IPS DF 4.7 (cell line): ENCODE measurements at regions not wholly inside any gene's neighbourhood (a gene's known extent, or its start where the extent isn't known, plus 50 kb on each side); places are given as distances from the start of the nearest gene placed in this dataset.
"Not testable (repeated sequence)": the region's sequence is repeated elsewhere in the genome, so short reads cannot be mapped to it uniquely, and the experiment has no call there.

Experiments
- DNase-seq: peaks from one replicate; pipeline ENCODE4 v3.0.0-alpha.2; 2013; ENCODE audit warnings: low spot score; ENCODE audit errors: extremely low read depth

DNA sequence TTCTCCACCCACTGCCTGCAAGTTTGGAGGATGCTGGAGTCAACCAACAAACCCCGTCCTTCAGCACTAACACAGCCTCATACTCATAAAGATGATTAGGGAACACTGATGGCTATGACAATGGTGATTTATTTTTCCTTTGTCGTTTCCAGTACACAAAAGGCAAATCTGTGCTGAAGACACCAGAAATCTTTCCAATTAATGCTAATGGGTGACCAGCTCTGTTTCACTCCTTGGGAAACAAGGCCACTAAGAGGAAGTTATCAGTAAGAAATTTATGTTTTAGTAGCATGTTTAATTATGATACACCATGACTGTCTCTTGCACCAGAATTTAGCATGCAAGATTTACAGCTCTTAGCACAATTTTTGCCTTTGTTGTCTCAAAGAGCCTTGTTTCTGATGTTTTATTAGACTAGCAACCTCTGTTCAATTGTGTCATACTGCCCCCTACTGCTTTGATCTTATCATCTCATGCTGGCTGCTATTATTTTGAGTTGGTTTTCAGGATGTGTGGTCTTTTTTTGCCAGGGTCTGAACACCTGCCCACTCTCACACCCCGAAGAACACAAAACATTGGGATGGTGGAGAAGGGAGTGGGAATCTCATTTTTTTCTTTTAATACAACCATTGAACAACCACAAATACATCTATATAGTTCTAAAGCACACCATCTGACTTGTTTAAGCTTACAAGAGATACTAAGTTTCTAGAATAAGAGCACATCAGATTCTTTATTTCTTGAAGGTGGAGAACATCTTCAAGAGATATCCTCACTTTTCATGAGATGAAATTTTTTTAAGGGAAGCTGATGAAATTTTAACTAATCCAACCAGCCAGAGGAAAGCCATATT lies 160.9 kb downstream of the SPTSSA start:
- DNase-seq = peak; percentile 25

GRCh38 chr14:34300330-34300729 lies 161.7 kb downstream of the SPTSSA start:
- DNase-seq = no peak

DNA sequence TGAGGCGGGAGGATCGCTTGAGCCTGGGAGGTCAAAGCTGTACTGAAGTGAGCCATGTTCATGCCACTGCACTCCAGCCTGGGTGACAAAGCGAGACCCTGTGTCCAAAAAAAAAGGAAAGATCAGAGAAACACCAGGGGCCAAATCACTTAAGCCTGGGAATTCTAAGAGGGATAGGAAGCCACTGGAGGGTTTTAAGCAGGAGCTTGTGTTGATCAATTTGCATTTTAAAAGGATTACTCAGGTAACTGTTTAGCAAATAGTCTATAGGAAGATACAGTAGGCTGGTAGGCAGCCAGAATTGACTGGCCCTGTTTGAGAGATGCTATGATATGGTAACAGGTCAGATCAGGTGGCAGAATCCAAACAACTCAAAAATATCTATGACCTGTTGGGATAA lies 162.7 kb downstream of the SPTSSA start:
- no peak for DNase-seq

- no peak for DNase-seq
Measured at GRCh38 chr14:34297786-34298520, 164.1 kb downstream of the SPTSSA start.

- DNase-seq = no peak
Measured at GRCh38 chr14:34283590-34283989, 178.4 kb downstream of the SPTSSA start.

- no peak for DNase-seq
Measured at GRCh38 chr14:34277191-34277590, 184.8 kb downstream of the SPTSSA start.

DNA sequence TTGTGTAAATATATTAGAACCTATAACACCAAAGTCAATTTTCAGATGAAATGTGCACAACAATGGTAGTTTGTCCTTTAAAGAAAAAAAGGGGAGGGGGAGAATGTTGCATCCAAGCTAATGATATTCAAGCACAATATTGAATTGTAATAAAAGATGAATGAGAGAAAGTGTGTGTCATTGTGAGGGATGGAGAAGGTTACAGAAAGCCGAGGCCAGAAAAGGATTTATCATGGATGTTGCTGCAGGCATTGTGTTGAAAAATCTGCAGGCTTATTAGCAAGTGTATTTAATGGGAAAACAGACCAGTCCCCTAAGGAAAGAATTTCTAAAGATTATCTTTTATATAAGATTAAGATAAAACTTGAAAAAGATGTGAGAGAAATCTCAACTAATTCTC lies 186.5 kb downstream of the SPTSSA start:
- DNase-seq = no peak

- no peak for DNase-seq
Measured at GRCh38 chr14:34275078-34275477, 187.0 kb downstream of the SPTSSA start.

- DNase-seq = not testable (repeated sequence)
Measured at GRCh38 chr14:34273716-34274115, 188.3 kb downstream of the SPTSSA start.

GRCh38 chr14:34270361-34270760 lies 191.7 kb downstream of the SPTSSA start:
- DNase-seq = no peak

- DNase-seq = no peak
Measured at GRCh38 chr14:34266344-34266743, 195.7 kb downstream of the SPTSSA start.

- no peak for DNase-seq
Measured at GRCh38 chr14:34262127-34262910, 199.7 kb downstream of the SPTSSA start.

GRCh38 chr14:34259996-34260395 lies 202.0 kb downstream of the SPTSSA start:
- no peak for DNase-seq

GRCh38 chr14:34258318-34258717 lies 203.7 kb downstream of the SPTSSA start:
- no peak for DNase-seq

GRCh38 chr14:34257505-34257904 lies 204.5 kb downstream of the SPTSSA start:
- DNase-seq = no peak

GRCh38 chr14:34256223-34256622 lies 205.8 kb downstream of the SPTSSA start:
- no peak for DNase-seq

- DNase-seq = no peak
Measured at GRCh38 chr14:34254571-34254970, 207.5 kb downstream of the SPTSSA start.

- no peak for DNase-seq
Measured at GRCh38 chr14:34254031-34254430, 208.0 kb downstream of the SPTSSA start.

GRCh38 chr14:34252227-34252626 lies 209.8 kb downstream of the SPTSSA start:
- DNase-seq = no peak

GRCh38 chr14:34251662-34252061 lies 210.4 kb downstream of the SPTSSA start:
- DNase-seq = no peak

DNA sequence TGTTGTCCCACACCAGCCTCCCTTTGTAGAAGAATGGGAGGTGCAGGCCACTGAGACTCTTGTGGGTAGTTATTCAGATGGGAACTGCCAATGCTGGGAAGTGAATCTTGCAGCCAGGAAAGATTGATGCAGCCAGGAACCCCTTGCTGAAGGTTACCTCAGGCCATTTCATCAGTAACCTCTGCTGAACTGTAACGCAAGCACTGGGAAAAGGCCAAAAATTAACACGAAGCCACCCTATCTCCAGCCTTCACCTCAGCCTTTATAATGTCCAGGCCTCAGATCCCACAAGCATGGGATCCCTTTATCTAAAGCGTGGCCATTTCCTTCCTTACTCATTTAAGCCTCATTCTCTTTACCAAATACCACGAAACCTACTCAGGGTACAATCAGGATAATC lies 211.1 kb downstream of the SPTSSA start:
- no peak for DNase-seq

- DNase-seq = no peak
Measured at GRCh38 chr14:34247605-34248004, 214.4 kb downstream of the SPTSSA start.
